Activated CD4-positive, alpha-beta T cell treated with anti-CD3 and anti-CD28 coated beads, Interleukin-2, amount 10 ng/mL, durations not matched to agents 24 days and 14 days (primary cell): ENCODE measurements at regions not wholly inside any gene's neighbourhood (a gene's known extent, or its start where the extent isn't known, plus 50 kb on each side); places are given as distances from the start of the nearest gene placed in this dataset.
"Not testable (repeated sequence)": the region's sequence is repeated elsewhere in the genome, so short reads cannot be mapped to it uniquely, and the experiment has no call there.

Experiments
- DNase-seq: peaks from one replicate; pipeline ENCODE4 v3.0.0; 2022
- H3K27ac Mint-ChIP-seq: one replicate; pipeline ENCODE4 v1.8.0; 2022; ENCODE audit warnings: mild to moderate bottlenecking, mixed read lengths
- H3K27me3 Mint-ChIP-seq: one replicate; pipeline ENCODE4 v1.8.0; 2022; ENCODE audit warnings: mixed read lengths
- H3K36me3 Mint-ChIP-seq: one replicate; pipeline ENCODE4 v1.8.0; 2022; ENCODE audit warnings: low read depth, mild to moderate bottlenecking, mixed read lengths
- H3K4me1 Mint-ChIP-seq: one replicate; pipeline ENCODE4 v1.8.0; 2021; ENCODE audit warnings: mixed read lengths
- H3K4me3 Mint-ChIP-seq: one replicate; pipeline ENCODE4 v1.8.0; 2022; ENCODE audit warnings: mild to moderate bottlenecking, moderate library complexity, mixed read lengths
- H3K9me3 Mint-ChIP-seq: one replicate; pipeline ENCODE4 v1.8.0; 2021; ENCODE audit warnings: mixed read lengths
- intact Hi-C: fragments of 100-400 bp; cut with micrococcal nuclease; formaldehyde crosslinking; loops from one replicate; pipeline ENCODE4 v1.15.1; 2023

DNA sequence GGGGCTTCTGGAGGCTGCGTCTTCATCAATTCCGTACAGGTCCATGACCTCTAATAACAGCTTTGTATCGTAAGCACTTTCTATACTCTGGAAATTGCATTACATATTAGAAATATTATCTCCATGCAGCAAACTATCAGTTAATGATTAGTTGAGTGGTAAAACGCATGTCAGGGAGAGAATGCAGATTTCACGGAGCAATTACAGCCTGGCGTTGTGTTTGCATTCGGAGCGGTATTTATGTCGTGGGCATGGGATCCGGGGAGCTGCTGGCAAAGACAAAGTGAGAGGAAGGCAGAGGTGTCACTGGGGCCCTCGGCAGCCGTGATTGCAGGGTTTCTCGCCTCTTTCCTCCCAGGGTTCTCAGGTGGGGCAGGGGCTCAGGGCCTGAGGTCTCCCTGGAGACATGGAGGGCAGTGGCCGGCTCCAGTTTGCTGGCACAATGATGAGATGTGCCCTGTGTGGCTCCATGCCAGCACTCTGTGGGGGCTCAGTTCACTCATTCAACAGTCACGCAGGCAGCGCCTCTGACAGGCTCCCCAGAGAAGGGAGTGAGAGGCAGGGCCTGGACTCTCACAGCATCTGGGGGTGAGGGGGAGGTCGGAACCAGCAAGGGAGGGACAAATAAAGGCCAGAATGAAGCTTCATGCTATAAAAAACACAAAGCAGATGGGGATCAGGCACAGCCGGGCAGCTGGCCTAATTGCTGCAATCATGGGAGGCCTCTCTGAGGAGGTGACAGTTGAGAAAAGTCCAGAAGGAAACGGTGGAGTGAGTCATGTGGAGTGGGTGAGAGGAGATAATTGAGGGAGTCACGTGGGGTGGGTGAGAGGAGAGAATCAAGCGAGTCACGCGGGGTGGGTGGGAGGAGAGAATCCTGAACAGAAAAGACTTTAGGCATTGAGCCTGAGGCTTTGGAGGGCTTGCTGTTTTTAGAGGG lies 1002.7 kb downstream of the BRD1 start:
- no peak for DNase-seq
- Mint-ChIP-seq H3K27me3 (no peaks in the 10 kb centered on the region), H3K9me3 (no peaks in the 10 kb centered on the region), H3K36me3 (no peaks in the 10 kb centered on the region), H3K4me1 (no peaks in the 10 kb centered on the region), H3K4me3 (no peak overlapping the region), H3K27ac (no peak overlapping the region)
- intact Hi-C loops: no loop called here

DNA sequence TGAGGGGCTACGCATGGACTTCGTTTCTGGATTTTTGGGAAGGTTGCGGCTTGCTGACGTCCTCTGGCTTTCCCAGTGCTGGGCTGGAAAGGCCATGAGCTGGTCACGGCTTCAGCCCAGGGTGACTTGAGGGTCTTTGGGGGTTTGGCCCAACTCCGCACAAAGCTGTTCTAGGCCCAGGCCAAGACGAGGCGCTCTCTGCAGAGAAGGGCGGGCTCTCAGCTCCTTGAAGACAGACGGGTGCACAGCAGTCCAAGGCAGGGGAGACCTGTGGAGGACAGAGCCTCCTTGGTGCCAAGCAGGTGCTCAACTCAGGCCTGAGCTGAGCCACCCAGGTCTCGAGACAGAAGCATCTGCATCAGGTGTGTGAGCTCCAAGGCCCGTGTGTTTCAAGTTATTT lies 1003.7 kb downstream of the BRD1 start:
- no peaks in the 10 kb centered on the region for H3K36me3 Mint-ChIP-seq
- intact Hi-C loops: no loop called here

GRCh38 chr22:48822278-48823233 lies 1005.1 kb downstream of the BRD1 start:
- Mint-ChIP-seq H3K4me3 (no peak overlapping the region), H3K4me1 (no peaks in the 10 kb centered on the region), H3K36me3 (no peaks in the 10 kb centered on the region), H3K9me3 (no peaks in the 10 kb centered on the region), H3K27me3 (no peaks in the 10 kb centered on the region), H3K27ac (no peak overlapping the region)
- intact Hi-C loops: no loop called here
- no peak for DNase-seq

More for the DNA sequence above, 1003.7 kb downstream of the BRD1 start:
- no peak for DNase-seq
- Mint-ChIP-seq H3K27ac (no peak overlapping the region), H3K4me1 (no peaks in the 10 kb centered on the region), H3K27me3 (no peaks in the 10 kb centered on the region), H3K9me3 (no peaks in the 10 kb centered on the region), H3K4me3 (no peak overlapping the region)

DNA sequence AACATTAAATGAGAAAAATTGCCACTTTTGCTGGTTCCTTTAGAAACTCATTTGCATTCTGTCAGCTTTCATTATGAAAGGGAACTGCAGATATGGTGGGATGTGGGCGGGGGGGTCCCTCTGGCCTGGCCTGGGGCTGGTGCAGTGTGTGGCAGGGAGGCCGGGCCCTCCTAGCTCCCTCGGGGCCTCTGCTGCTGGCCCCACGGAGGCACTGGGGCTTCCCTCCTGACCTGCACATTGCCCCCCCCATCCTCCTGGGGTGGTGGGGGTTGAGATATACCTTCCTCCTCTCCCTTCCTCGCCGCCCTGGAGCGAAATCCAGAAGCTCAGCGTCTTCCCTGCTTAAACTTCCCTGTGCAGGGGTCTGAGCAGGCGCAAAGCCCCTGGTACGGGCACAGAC lies 1005.9 kb downstream of the BRD1 start:
- H3K9me3 Mint-ChIP-seq: no peaks in the 10 kb centered on the region
- no peak overlapping the region for H3K27ac Mint-ChIP-seq
- intact Hi-C loops: no loop called here
- H3K27me3 Mint-ChIP-seq: no peaks in the 10 kb centered on the region
- H3K4me3 Mint-ChIP-seq: no peak overlapping the region
- DNase-seq: no peak
- H3K4me1 Mint-ChIP-seq: no peaks in the 10 kb centered on the region
- H3K36me3 Mint-ChIP-seq: no peaks in the 10 kb centered on the region

DNA sequence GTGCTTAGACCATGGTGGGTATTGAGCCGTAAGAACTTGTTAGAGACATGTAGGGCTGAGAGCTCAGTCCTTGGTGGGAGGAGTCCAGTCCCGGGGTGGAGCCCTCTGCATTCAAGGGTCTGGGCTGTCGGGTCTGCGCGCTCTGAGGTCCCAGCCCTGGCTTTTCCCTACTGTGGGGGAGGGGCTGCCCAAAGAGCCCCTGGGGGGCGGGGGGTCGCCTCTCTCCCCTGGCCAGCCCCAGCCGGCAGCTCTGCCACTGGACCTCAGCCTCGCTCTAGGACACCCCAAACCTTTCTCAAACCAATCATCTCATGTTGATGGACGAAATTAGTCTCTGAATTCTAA lies 1006.4 kb downstream of the BRD1 start:
- no peak for DNase-seq
- Mint-ChIP-seq H3K36me3 (no peaks in the 10 kb centered on the region), H3K4me3 (no peak overlapping the region), H3K27me3 (no peaks in the 10 kb centered on the region), H3K9me3 (no peaks in the 10 kb centered on the region), H3K4me1 (no peaks in the 10 kb centered on the region), H3K27ac (no peak overlapping the region)
- intact Hi-C loops: no loop called here

- no peaks in the 10 kb centered on the region for H3K4me1 Mint-ChIP-seq
- H3K4me3 Mint-ChIP-seq: no peak overlapping the region
- no peak for DNase-seq
- no peak overlapping the region for H3K27ac Mint-ChIP-seq
- H3K9me3 Mint-ChIP-seq: no peaks in the 10 kb centered on the region
- H3K36me3 Mint-ChIP-seq: no peaks in the 10 kb centered on the region
- intact Hi-C loops: no loop called here
- H3K27me3 Mint-ChIP-seq: no peaks in the 10 kb centered on the region
Observed at GRCh38 chr22:48820481-48821345, 1007.0 kb downstream of the BRD1 start.

GRCh38 chr22:48819961-48820360 lies 1007.7 kb downstream of the BRD1 start:
- Mint-ChIP-seq H3K27ac (no peak overlapping the region), H3K4me1 (no peaks in the 10 kb centered on the region), H3K4me3 (no peak overlapping the region), H3K27me3 (no peaks in the 10 kb centered on the region), H3K36me3 (no peaks in the 10 kb centered on the region), H3K9me3 (no peaks in the 10 kb centered on the region)
- intact Hi-C loops: no loop called here
- DNase-seq: no peak

GRCh38 chr22:48819232-48819631 lies 1008.4 kb downstream of the BRD1 start:
- Mint-ChIP-seq H3K27me3 (no peaks in the 10 kb centered on the region), H3K4me3 (no peak overlapping the region), H3K36me3 (no peaks in the 10 kb centered on the region), H3K27ac (no peak overlapping the region), H3K4me1 (no peaks in the 10 kb centered on the region), H3K9me3 (no peaks in the 10 kb centered on the region)
- intact Hi-C loops: no loop called here
- no peak for DNase-seq

- H3K36me3 Mint-ChIP-seq, intact Hi-C loops, DNase-seq, H3K27me3 Mint-ChIP-seq, H3K27ac Mint-ChIP-seq, H3K4me3 Mint-ChIP-seq, H3K9me3 Mint-ChIP-seq, H3K4me1 Mint-ChIP-seq: not testable (repeated sequence)
Observed at GRCh38 chr22:48817491-48817890, 1010.2 kb downstream of the BRD1 start.

DNA sequence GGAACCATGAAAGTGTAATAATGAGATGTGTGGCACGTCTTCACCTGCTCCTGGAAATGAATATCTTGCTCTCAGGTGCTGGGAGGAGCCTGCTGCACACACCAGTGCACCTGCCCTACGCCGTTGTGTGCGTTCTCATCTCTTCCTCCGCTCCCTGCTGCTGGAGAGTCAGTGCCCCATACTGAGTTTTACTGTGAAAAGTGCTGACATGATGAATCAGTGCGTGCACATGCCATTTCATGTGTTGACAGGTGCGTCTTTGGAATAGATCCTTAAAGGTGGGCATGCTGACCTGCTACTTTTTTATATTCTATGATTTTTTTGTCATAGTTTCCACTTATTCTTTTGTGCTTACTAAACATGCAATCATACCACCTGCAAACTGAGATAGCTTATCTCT lies 1015.8 kb downstream of the BRD1 start:
- Mint-ChIP-seq H3K4me1 (no peaks in the 10 kb centered on the region), H3K4me3 (no peak overlapping the region), H3K9me3 (no peaks in the 10 kb centered on the region), H3K27me3 (no peaks in the 10 kb centered on the region), H3K27ac (no peak overlapping the region), H3K36me3 (no peaks in the 10 kb centered on the region)
- DNase-seq: no peak
- intact Hi-C loops: no loop called here

- H3K4me1 Mint-ChIP-seq: no peaks in the 10 kb centered on the region
- no peak overlapping the region for H3K4me3 Mint-ChIP-seq
- H3K27me3 Mint-ChIP-seq: no peaks in the 10 kb centered on the region
- no peaks in the 10 kb centered on the region for H3K9me3 Mint-ChIP-seq
- no peak overlapping the region for H3K27ac Mint-ChIP-seq
- DNase-seq: no peak
- H3K36me3 Mint-ChIP-seq: no peaks in the 10 kb centered on the region
- intact Hi-C loops: no loop called here
Observed at GRCh38 chr22:48808038-48808960, 1019.4 kb downstream of the BRD1 start.

DNA sequence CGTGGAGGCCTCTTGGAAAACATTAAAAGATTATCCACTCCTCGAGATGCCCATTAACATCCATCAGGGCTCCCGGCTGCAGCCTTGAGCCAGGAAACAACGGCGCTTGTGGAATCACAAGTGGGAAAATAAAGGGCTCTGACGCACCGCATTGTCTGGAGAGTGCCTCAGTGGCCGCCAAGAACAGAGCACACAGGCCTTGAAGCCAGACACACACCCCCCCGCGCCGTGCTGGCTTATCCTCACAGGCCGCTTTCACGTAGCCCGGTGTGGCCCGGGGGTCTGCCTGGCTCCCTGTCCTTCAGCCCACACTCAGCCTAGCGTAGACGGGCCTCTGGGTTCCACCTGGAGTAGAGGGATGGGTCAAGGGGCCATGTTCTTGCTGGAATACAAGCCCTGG lies 1020.5 kb downstream of the BRD1 start:
- intact Hi-C loops: no loop called here
- no peaks in the 10 kb centered on the region for H3K27me3 Mint-ChIP-seq
- H3K4me1 Mint-ChIP-seq: no peaks in the 10 kb centered on the region
- H3K27ac Mint-ChIP-seq: no peak overlapping the region
- no peak overlapping the region for H3K4me3 Mint-ChIP-seq
- no peak for DNase-seq
- no peaks in the 10 kb centered on the region for H3K36me3 Mint-ChIP-seq
- H3K9me3 Mint-ChIP-seq: no peaks in the 10 kb centered on the region
